ENCODE measurements at regions not wholly inside any gene's neighbourhood (a gene's known extent, or its start where the extent isn't known, plus 50 kb on each side); places are given as distances from the start of the nearest gene placed in this dataset.

- Histone ChIP-seq H3K9me3 (ENCODE audit: insufficient read depth in 2 of 2, low read depth in 1 of 2, low read length in 1 of 2) (no peaks in the 10 kb centered on the region), H4K20me1 (replicated peaks in 1 of 2; ENCODE audit: control insufficient read depth in 1 of 2, insufficient read depth in 2 of 2, low read length in 2 of 2) (no peaks in the 10 kb centered on the region), H2BK15ac (ENCODE audit: low read length) (no peak overlapping the region), H3K18ac (ENCODE audit: extremely low read depth, low read length) (no peak overlapping the region), H3K4me2 (ENCODE audit: insufficient read depth in 1 of 2, low read depth in 2 of 2, low read length in 2 of 2) (no peak overlapping the region), H3K4me3 (ENCODE audit: extremely low read depth in 1 of 4, insufficient read depth in 2 of 4, low read depth in 3 of 4, low read length in 4 of 4) (no peak overlapping the region), H3K23ac (ENCODE audit: insufficient read length) (no peak overlapping the region), H3K9ac (replicated peaks in 1 of 4; ENCODE audit: extremely low read depth in 1 of 4, low read depth in 3 of 4, low read length in 3 of 4) (no peak overlapping the region), H3K27me3 (replicated peaks in 1 of 4; ENCODE audit: control insufficient read depth in 3 of 4, extremely low read depth in 1 of 4, insufficient read depth in 3 of 4, low read length in 3 of 4) (no peaks in the 10 kb centered on the region), H3K27ac (ENCODE audit: low read depth, low read length) (no peak overlapping the region), H2BK12ac (ENCODE audit: low read depth, low read length) (no peak overlapping the region), H3K23me2 (ENCODE audit: low read depth, low read length) (no peaks in the 10 kb centered on the region), H3K56ac (replicated peaks; ENCODE audit: insufficient read length, low read depth, low read length) (no peak overlapping the region), H3K79me1 (ENCODE audit: low read depth, low read length) (no peaks in the 10 kb centered on the region), H2BK5ac (ENCODE audit: low read depth, low read length) (no peak overlapping the region), H2BK20ac (ENCODE audit: low read length) (no peak overlapping the region), H4K5ac (ENCODE audit: insufficient read length, low read depth, low read length) (no peak overlapping the region), H3K36me3 (ENCODE audit: control insufficient read depth in 2 of 4, insufficient read depth in 4 of 4, low read length in 3 of 4) (no peaks in the 10 kb centered on the region), H2BK120ac (replicated peaks; ENCODE audit: low read depth, low read length) (no peak overlapping the region), H3K14ac (ENCODE audit: insufficient read length) (no peak overlapping the region), H4K8ac (ENCODE audit: extremely low read depth, insufficient read depth, low read length) (no peak overlapping the region), H2AFZ (ENCODE audit: low read length) (no peak overlapping the region), H2AK5ac (ENCODE audit: low read depth, low read length) (no peak overlapping the region), H4K91ac (replicated peaks; ENCODE audit: insufficient read length, low read length) (no peak overlapping the region), H3K79me2 (ENCODE audit: control insufficient read depth in 1 of 2, insufficient read depth in 2 of 2, low read length in 2 of 2) (no peaks in the 10 kb centered on the region), H3K4me1 (replicated peaks in 1 of 4; ENCODE audit: control insufficient read depth in 3 of 4, insufficient read depth in 4 of 4, low read length in 3 of 4) (no peaks in the 10 kb centered on the region; a peak in 1 of 7 replicates), H3K4ac (replicated peaks; ENCODE audit: insufficient read length, low read depth, low read length) (no peak overlapping the region)
- POLR2A ChIA-PET (ENCODE audit: partially characterized antibody) = no interaction called here
- WGBS, 2 experiments (ENCODE audit: extremely low coverage in 1 of 2, insufficient coverage in 1 of 2, insufficient read length in 1 of 2, insufficient replicate concordance in 2 of 2, low coverage in 1 of 2, low lambda C conversion rate in 2 of 2, missing lambda C conversion rate in 1 of 2) = 88% methylated on average over 5 of the region's 5 CpGs; no CpG with 5 or more reads in 1 of the 2 experiments
- DNase-seq (ENCODE audit: low read depth in 1 of 2, low spot score in 2 of 2) = no peak
- CTCF ChIA-PET (ENCODE audit: partially characterized antibody) = interaction anchor here (1.8 kb wide), 1 partner anchor 16 kb away, joined by 6 read pairs; no protein-coding TSS in a partner anchor
- no peak for FAIRE-seq
- no peak for TF ChIP-seq ATF3 (IDR thresholded peaks at IDR 0.05; ENCODE audit: insufficient read depth, low read depth, low read length)
- TF ChIP-seq CBX5 (IDR thresholded peaks at IDR 0.05; ENCODE audit: low read depth, low read length) = no peak
- TF ChIP-seq TBP (IDR thresholded peaks at IDR 0.05; ENCODE audit: low read depth, low read length) = no peak
- TF ChIP-seq EZH2 (IDR thresholded peaks at IDR 0.05; ENCODE audit: low read depth, low read length, severe bottlenecking) = no peak
- TF ChIP-seq ASH2L (IDR thresholded peaks at IDR 0.05; ENCODE audit: low read length) = no peak
- TF ChIP-seq MAFK (IDR thresholded peaks at IDR 0.05; ENCODE audit: low read depth, low read length) = no peak
- TF ChIP-seq SP2 (IDR thresholded peaks at IDR 0.05; ENCODE audit: low read length) = no peak
- no peak for TF ChIP-seq EP300 (IDR thresholded peaks at IDR 0.05; ENCODE audit: borderline replicate concordance in 1 of 2, low read depth in 2 of 2, low read length in 2 of 2)
- no peak for TF ChIP-seq CTBP2 (IDR thresholded peaks at IDR 0.05; ENCODE audit: borderline replicate concordance, insufficient read depth, insufficient read length, low read length)
- TF ChIP-seq USF2 (IDR thresholded peaks at IDR 0.05; ENCODE audit: low read length) = no peak
- TF ChIP-seq KDM4A (IDR thresholded peaks at IDR 0.05; ENCODE audit: low read depth, low read length, severe bottlenecking) = no peak
- TF ChIP-seq GTF2F1 (IDR thresholded peaks at IDR 0.05; ENCODE audit: borderline replicate concordance, low read depth, low read length) = no peak
- no peak for TF ChIP-seq GABPA (IDR thresholded peaks at IDR 0.05; ENCODE audit: borderline replicate concordance, insufficient read depth, low read length)
Observed at GRCh38 chr2:16402891-16403290, 262.7 kb downstream of the CYRIA start.

Measured in H1 (cell line).